Esophagus squamous epithelium (tissue), 4 donors: ENCODE measurements at regions not wholly inside any gene's neighbourhood (a gene's known extent, or its start where the extent isn't known, plus 50 kb on each side); places are given as distances from the start of the nearest gene placed in this dataset.

Experiments used
- CTCF ChIP-seq, 6 experiments: fragments of 450-650 bp in 4 of 6; fragments of 200-600 bp in 2 of 6; sonication (generic) in 2 of 6; IDR thresholded peaks; one replicate each; pipeline ENCODE4 v1.5.1; 2016 to 2019; ENCODE audit warnings: antibody characterized with exemption in 6 of 6, mild to moderate bottlenecking in 4 of 6, moderate library complexity in 4 of 6
- POLR2A ChIP-seq, 4 donors: fragments of 450-650 bp; IDR thresholded peaks; one replicate each; pipeline ENCODE4 v1.6.1; 2017; ENCODE audit warnings: antibody characterized with exemption in 4 of 4, mild to moderate bottlenecking in 4 of 4, moderate library complexity in 3 of 4

GRCh38 chr6:120945905-120946594 is 388.2 kb downstream of the TBC1D32 start:
- TF ChIP-seq POLR2A (IDR thresholded peaks at IDR 0.05) (no peak), CTCF (IDR thresholded peaks at IDR 0.05) (no peak)
